ENCODE measurements at regions not wholly inside any gene's neighbourhood (a gene's known extent, or its start where the extent isn't known, plus 50 kb on each side); places are given as distances from the start of the nearest gene placed in this dataset.

GRCh38 chr11:104525416-104525815 is 361.5 kb upstream of the PDGFD start:
- Histone ChIP-seq H3K4me2 (ENCODE audit: low read depth, low read length) (no peak overlapping the region), H2BK15ac (ENCODE audit: low read depth, low read length) (no peak overlapping the region), H3K4ac (ENCODE audit: low read depth, low read length) (no peak overlapping the region), H4K5ac (ENCODE audit: low read depth, low read length) (no peak overlapping the region), H3K9me1 (ENCODE audit: insufficient read depth, low read length) (no peaks in the 10 kb centered on the region), H3K79me1 (ENCODE audit: low read depth in 1 of 2, low read length in 2 of 2) (no peaks in the 10 kb centered on the region), H3K27me3 (ENCODE audit: control insufficient read depth, insufficient read depth, low read length) (no peaks in the 10 kb centered on the region), H2BK120ac (ENCODE audit: low read depth, low read length) (no peak overlapping the region), H2BK5ac (ENCODE audit: low read depth, low read length, poor library complexity, severe bottlenecking) (no peak overlapping the region), H4K8ac (ENCODE audit: low read depth in 2 of 2, low read length in 2 of 2) (no peak overlapping the region), H3K9ac (ENCODE audit: low read depth, low read length) (no peak overlapping the region), H3K56ac (ENCODE audit: extremely low read depth, insufficient read depth, low read length) (no peak overlapping the region), H3K36me3 (ENCODE audit: control insufficient read depth, insufficient read depth, low read length) (no peaks in the 10 kb centered on the region), H2AK9ac (replicated peaks; ENCODE audit: low read depth, low read length, poor library complexity) (no peak overlapping the region), H4K91ac (ENCODE audit: insufficient read depth, low read depth, low read length) (no peak overlapping the region), H3K14ac (replicated peaks; ENCODE audit: low read depth, low read length) (no peak overlapping the region), H2AK5ac (ENCODE audit: low read depth, low read length) (no peak overlapping the region), H3K4me3 (ENCODE audit: insufficient read depth, low read depth, low read length) (no peak overlapping the region), H2AFZ (replicated peaks; ENCODE audit: low read length, poor library complexity) (no peak overlapping the region), H3K18ac (ENCODE audit: low read depth, low read length) (no peak overlapping the region), H3K4me1 (ENCODE audit: control insufficient read depth, insufficient read depth, low read length) (no peaks in the 10 kb centered on the region), H3K27ac (ENCODE audit: insufficient read depth, low read length) (no peak overlapping the region), H3K9me3 (ENCODE audit: control insufficient read depth, insufficient read depth, low read length) (no peaks in the 10 kb centered on the region), H2BK20ac (ENCODE audit: low read depth, low read length) (no peak overlapping the region), H3K23ac (ENCODE audit: low read depth, low read length) (no peak overlapping the region), H4K20me1 (ENCODE audit: insufficient read depth, low read length) (no peaks in the 10 kb centered on the region)
- DNase-seq (no peak), ATAC-seq (ENCODE audit: low read depth) (no peak)
- in situ Hi-C loops (cut with MboI; ENCODE audit: low sequenced_read_pairs) (no loop called here), dilution Hi-C loops (cut with HindIII; ENCODE audit: low sequenced_read_pairs, unreplicated experiment) (no loop called here), intact Hi-C loops (cut with micrococcal nuclease) (no loop called here)
- no TSS peak for BruUV-seq (replicated peaks)
- ChIA-PET POLR2A (ENCODE audit: unreplicated experiment) (no interaction called here), CTCF (no interaction called here)
- no CpG with 5 or more reads among the region's 3 CpGs for WGBS, 2 experiments (ENCODE audit: extremely low coverage in 2 of 2, insufficient read length in 1 of 2)
- TF ChIP-seq SMC3 (IDR thresholded peaks at IDR 0.05; ENCODE audit: low read depth, low read length) (no peak), NFE2L2 (IDR thresholded peaks at IDR 0.05; ENCODE audit: low read depth, low read length) (no peak), RFX5 (IDR thresholded peaks at IDR 0.05; ENCODE audit: low read depth, low read length) (no peak), POLR2A (IDR thresholded peaks at IDR 0.05; ENCODE audit: low read depth, low read length) (no peak), FOS (IDR thresholded peaks at IDR 0.05; ENCODE audit: low read depth, low read length) (no peak), RCOR1 (IDR thresholded peaks at IDR 0.05; ENCODE audit: insufficient replicate concordance, low read length) (no peak), CHD1 (IDR thresholded peaks at IDR 0.05; ENCODE audit: low read depth, low read length) (no peak), CEBPB (IDR thresholded peaks at IDR 0.05; ENCODE audit: low read depth, low read length) (no peak), MAZ (IDR thresholded peaks at IDR 0.05; ENCODE audit: borderline replicate concordance, low read depth, low read length) (no peak), RAD21 (IDR thresholded peaks at IDR 0.05; ENCODE audit: low read length) (no peak), MXI1 (IDR thresholded peaks at IDR 0.05; ENCODE audit: borderline replicate concordance, low read depth, low read length) (no peak)
- TF ChIP-seq, protein P1, sequence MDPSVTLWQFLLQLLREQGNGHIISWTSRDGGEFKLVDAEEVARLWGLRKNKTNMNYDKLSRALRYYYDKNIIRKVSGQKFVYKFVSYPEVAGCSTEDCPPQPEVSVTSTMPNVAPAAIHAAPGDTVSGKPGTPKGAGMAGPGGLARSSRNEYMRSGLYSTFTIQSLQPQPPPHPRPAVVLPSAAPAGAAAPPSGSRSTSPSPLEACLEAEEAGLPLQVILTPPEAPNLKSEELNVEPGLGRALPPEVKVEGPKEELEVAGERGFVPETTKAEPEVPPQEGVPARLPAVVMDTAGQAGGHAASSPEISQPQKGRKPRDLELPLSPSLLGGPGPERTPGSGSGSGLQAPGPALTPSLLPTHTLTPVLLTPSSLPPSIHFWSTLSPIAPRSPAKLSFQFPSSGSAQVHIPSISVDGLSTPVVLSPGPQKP (IDR thresholded peaks at IDR 0.05; ENCODE audit: borderline replicate concordance, low read depth, low read length), result no peak
- TF ChIP-seq, protein P2, sequence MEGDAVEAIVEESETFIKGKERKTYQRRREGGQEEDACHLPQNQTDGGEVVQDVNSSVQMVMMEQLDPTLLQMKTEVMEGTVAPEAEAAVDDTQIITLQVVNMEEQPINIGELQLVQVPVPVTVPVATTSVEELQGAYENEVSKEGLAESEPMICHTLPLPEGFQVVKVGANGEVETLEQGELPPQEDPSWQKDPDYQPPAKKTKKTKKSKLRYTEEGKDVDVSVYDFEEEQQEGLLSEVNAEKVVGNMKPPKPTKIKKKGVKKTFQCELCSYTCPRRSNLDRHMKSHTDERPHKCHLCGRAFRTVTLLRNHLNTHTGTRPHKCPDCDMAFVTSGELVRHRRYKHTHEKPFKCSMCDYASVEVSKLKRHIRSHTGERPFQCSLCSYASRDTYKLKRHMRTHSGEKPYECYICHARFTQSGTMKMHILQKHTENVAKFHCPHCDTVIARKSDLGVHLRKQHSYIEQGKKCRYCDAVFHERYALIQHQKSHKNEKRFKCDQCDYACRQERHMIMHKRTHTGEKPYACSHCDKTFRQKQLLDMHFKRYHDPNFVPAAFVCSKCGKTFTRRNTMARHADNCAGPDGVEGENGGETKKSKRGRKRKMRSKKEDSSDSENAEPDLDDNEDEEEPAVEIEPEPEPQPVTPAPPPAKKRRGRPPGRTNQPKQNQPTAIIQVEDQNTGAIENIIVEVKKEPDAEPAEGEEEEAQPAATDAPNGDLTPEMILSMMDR (conservative IDR thresholded peaks at IDR 0.05; ENCODE audit: low read depth, low read length), result no peak

Data from IMR-90 (cell line).